H1 (cell line): ENCODE measurements at regions not wholly inside any gene's neighbourhood (a gene's known extent, or its start where the extent isn't known, plus 50 kb on each side); places are given as distances from the start of the nearest gene placed in this dataset.
A peak's percentile ranks its signal among the peaks of the same experiment; 100 is the strongest.

Source experiments
- CTCF ChIA-PET: fragments of 300-600 bp; sonication (Branson Sonifier 250); formaldehyde crosslinking; loops from one replicate; lab custom pipeline; 2021; ENCODE audit not compliant: partially characterized antibody; lab: Charles Lee
- POLR2A ChIA-PET: fragments of 300-600 bp; sonication (Branson Sonifier 250); formaldehyde crosslinking; loops from one replicate; lab custom pipeline; 2021; ENCODE audit warnings: inconsistent platforms; ENCODE audit not compliant: partially characterized antibody; lab: Charles Lee
- DNase-seq, 2 experiments: peaks; one replicate each; pipeline versions ENCODE4 v3.0.0 to v3.0.0-alpha.2; 2010 to 2022; ENCODE audit warnings: low spot score in 2 of 2, low read depth in 1 of 2, mixed read lengths in 1 of 2
- FAIRE-seq: peaks from 2 replicates; lab custom pipeline; 2011; peaks lifted over from hg19 to GRCh38; lab: Jason Lieb, UNC
- H2AFZ ChIP-seq: 2 replicates; pipeline ENCODE4 v1.8.1; 2012; ENCODE audit warnings: low read length, inconsistent platforms
- H2AK5ac ChIP-seq: 2 replicates; pipeline ENCODE4 v1.6.1; 2013; ENCODE audit warnings: low read depth, low read length
- H2BK120ac ChIP-seq: replicated peaks from 2 replicates; pipeline ENCODE3; 2013; ENCODE audit warnings: low read depth, low read length, inconsistent platforms
- H2BK12ac ChIP-seq: 2 replicates; pipeline ENCODE4 v1.6.1; 2013; ENCODE audit warnings: low read depth, low read length
- H2BK15ac ChIP-seq: 2 replicates; pipeline ENCODE4 v1.6.1; 2013; ENCODE audit warnings: low read length
- H2BK20ac ChIP-seq: 2 replicates; pipeline ENCODE4 v1.6.1; 2013; ENCODE audit warnings: low read length
- H2BK5ac ChIP-seq: 2 replicates; pipeline ENCODE4 v1.6.1; 2013; ENCODE audit warnings: low read depth, low read length
- H3K14ac ChIP-seq: 2 replicates; pipeline ENCODE4 v1.6.1; 2013; ENCODE audit warnings: inconsistent platforms; ENCODE audit not compliant: insufficient read length
- H3K18ac ChIP-seq: 2 replicates; pipeline ENCODE4 v1.6.1; 2013; ENCODE audit warnings: low read length; ENCODE audit errors: extremely low read depth
- H3K23ac ChIP-seq: 2 replicates; pipeline ENCODE4 v1.6.1; 2013; ENCODE audit warnings: inconsistent platforms; ENCODE audit not compliant: insufficient read length
- H3K23me2 ChIP-seq: 2 replicates; pipeline ENCODE4 v1.6.1; 2013; ENCODE audit warnings: low read depth, low read length
- H3K27ac ChIP-seq: 2 replicates; pipeline ENCODE4 v1.6.1; 2011; ENCODE audit warnings: low read depth, low read length, inconsistent platforms
- H3K27me3 ChIP-seq, 4 experiments: replicated peaks in 1 of 4; 1 replicate in 1 of 4; 2 replicates in 3 of 4; pipeline versions ENCODE4 v1.6.1 to v1.8.1; 2011 to 2013; ENCODE audit warnings: low read length in 3 of 4, mild to moderate bottlenecking in 3 of 4, inconsistent platforms in 2 of 4, mixed read lengths in 2 of 4, moderate library complexity in 1 of 4; ENCODE audit not compliant: control insufficient read depth in 3 of 4, insufficient read depth in 3 of 4; ENCODE audit errors: extremely low read depth in 1 of 4
- H3K36me3 ChIP-seq, 4 experiments: 2 replicates each; pipeline versions ENCODE4 v1.6.1 to v1.8.1; 2011 to 2013; ENCODE audit warnings: mild to moderate bottlenecking in 4 of 4, low read length in 3 of 4, moderate library complexity in 2 of 4, control low read depth in 1 of 4, inconsistent platforms in 1 of 4; ENCODE audit not compliant: insufficient read depth in 4 of 4, control insufficient read depth in 2 of 4
- H3K4ac ChIP-seq: replicated peaks from 2 replicates; pipeline ENCODE3; 2013; ENCODE audit warnings: low read length, low read depth, mixed read lengths, inconsistent platforms; ENCODE audit not compliant: insufficient read length
- H3K4me1 ChIP-seq, 4 experiments: replicated peaks in 1 of 4; 1 replicate in 1 of 4; 2 replicates in 3 of 4; pipeline versions ENCODE4 v1.6.1 to v1.8.1; 2011 to 2013; ENCODE audit warnings: low read length in 3 of 4, inconsistent platforms in 2 of 4, mixed read lengths in 1 of 4; ENCODE audit not compliant: insufficient read depth in 4 of 4, control insufficient read depth in 3 of 4
- H3K4me2 ChIP-seq, 2 experiments: 2 replicates each; pipeline versions ENCODE4 v1.6.1 to v1.8.1; 2011 to 2013; ENCODE audit warnings: low read depth in 2 of 2, low read length in 2 of 2, control low read depth in 1 of 2, inconsistent platforms in 1 of 2, mild to moderate bottlenecking in 1 of 2; ENCODE audit not compliant: insufficient read depth in 1 of 2
- H3K4me3 ChIP-seq, 4 experiments: fragments of 200-600, 300-600 bp in 1 of 4; sonication (generic), shearing (Covaris generic), sonication (Bioruptor Twin) in 1 of 4; 2 replicates each; pipeline versions ENCODE4 v1.5.1 to v1.8.1; 2011 to 2016; ENCODE audit warnings: low read length in 4 of 4, low read depth in 3 of 4, control low read depth in 2 of 4, inconsistent platforms in 2 of 4, mild to moderate bottlenecking in 2 of 4, mixed read lengths in 1 of 4, moderate library complexity in 1 of 4; ENCODE audit not compliant: insufficient read depth in 2 of 4; ENCODE audit errors: extremely low read depth in 1 of 4
- H3K56ac ChIP-seq: replicated peaks from 2 replicates; pipeline ENCODE3; 2013; ENCODE audit warnings: low read depth, mild to moderate bottlenecking, mixed read lengths, low read length, inconsistent platforms; ENCODE audit not compliant: insufficient read length
- H3K79me1 ChIP-seq: 2 replicates; pipeline ENCODE4 v1.6.1; 2013; ENCODE audit warnings: low read depth, low read length, control low read depth
- H3K79me2 ChIP-seq, 2 experiments: 2 replicates each; pipeline versions ENCODE4 v1.6.1 to v1.8.1; 2012 to 2013; ENCODE audit warnings: low read length in 2 of 2, mild to moderate bottlenecking in 2 of 2, inconsistent platforms in 1 of 2; ENCODE audit not compliant: insufficient read depth in 2 of 2, control insufficient read depth in 1 of 2
- H3K9ac ChIP-seq, 4 experiments: replicated peaks in 1 of 4; 1 replicate in 1 of 4; 2 replicates in 3 of 4; pipeline versions ENCODE4 v1.6.1 to v1.8.1; 2011 to 2013; ENCODE audit warnings: low read depth in 3 of 4, low read length in 3 of 4, control low read depth in 2 of 4, mild to moderate bottlenecking in 2 of 4, moderate library complexity in 2 of 4, inconsistent platforms in 1 of 4; ENCODE audit errors: extremely low read depth in 1 of 4
- H3K9me3 ChIP-seq, 2 experiments: 2 replicates each; pipeline versions ENCODE4 v1.6.1 to v1.8.1; 2012 to 2013; ENCODE audit warnings: mild to moderate bottlenecking in 2 of 2, moderate library complexity in 2 of 2, control low read depth in 1 of 2, inconsistent platforms in 1 of 2, low read depth in 1 of 2, low read length in 1 of 2, mixed read lengths in 1 of 2; ENCODE audit not compliant: insufficient read depth in 2 of 2
- H4K20me1 ChIP-seq, 2 experiments: replicated peaks in 1 of 2; 2 replicates each; pipeline versions ENCODE3 to v1.8.1; 2011 to 2013; ENCODE audit warnings: inconsistent platforms in 2 of 2, low read length in 2 of 2, mild to moderate bottlenecking in 1 of 2; ENCODE audit not compliant: insufficient read depth in 2 of 2, control insufficient read depth in 1 of 2
- H4K5ac ChIP-seq: 2 replicates; pipeline ENCODE4 v1.6.1; 2013; ENCODE audit warnings: low read length, low read depth, mixed read lengths, inconsistent platforms; ENCODE audit not compliant: insufficient read length
- H4K8ac ChIP-seq: 2 replicates; pipeline ENCODE4 v1.8.0; 2013; ENCODE audit warnings: mild to moderate bottlenecking, moderate library complexity, low read length, inconsistent platforms; ENCODE audit not compliant: insufficient read depth; ENCODE audit errors: extremely low read depth
- H4K91ac ChIP-seq: replicated peaks from 2 replicates; pipeline ENCODE3; 2013; ENCODE audit warnings: low read length, mixed read lengths, inconsistent platforms; ENCODE audit not compliant: insufficient read length
- BACH1 ChIP-seq: IDR thresholded peaks from 2 replicates; pipeline ENCODE4 v1.6.1; 2012; ENCODE audit warnings: low read length, improper control_type of control experiment
- CEBPB ChIP-seq: IDR thresholded peaks from 2 replicates; pipeline ENCODE4 v1.6.1; 2012; ENCODE audit warnings: low read depth, low read length
- CHD1 ChIP-seq: IDR thresholded peaks from 2 replicates; pipeline ENCODE4 v1.6.1; 2012; ENCODE audit warnings: low read depth, low read length, improper control_type of control experiment
- CREB1 ChIP-seq: IDR thresholded peaks from 2 replicates; pipeline ENCODE4 v1.6.1; 2012; ENCODE audit warnings: inconsistent platforms
- MAFK ChIP-seq: IDR thresholded peaks from 2 replicates; pipeline ENCODE4 v1.6.1; 2012; ENCODE audit warnings: low read depth, mild to moderate bottlenecking, improper control_type of control experiment, low read length
- TAF1 ChIP-seq: IDR thresholded peaks from 2 replicates; pipeline ENCODE4 v1.6.1; 2011; ENCODE audit warnings: mild to moderate bottlenecking, low read depth, low read length
- WGBS, 2 experiments: shearing (Covaris generic) in 1 of 2; methylation state at CpG; one replicate each; pipeline versions ENCODE4 v1.1.6 to v1.1.7; 2013 to 2015; ENCODE audit warnings: low lambda C conversion rate in 2 of 2, mixed read lengths in 2 of 2, inconsistent platforms in 1 of 2, low coverage in 1 of 2, missing lambda C conversion rate in 1 of 2; ENCODE audit not compliant: insufficient replicate concordance in 2 of 2, insufficient coverage in 1 of 2, insufficient read length in 1 of 2; ENCODE audit errors: extremely low coverage in 1 of 2, missing lambda C conversion rate in 1 of 2; 5-methylcytosine and 5-hydroxymethylcytosine counted together

DNA sequence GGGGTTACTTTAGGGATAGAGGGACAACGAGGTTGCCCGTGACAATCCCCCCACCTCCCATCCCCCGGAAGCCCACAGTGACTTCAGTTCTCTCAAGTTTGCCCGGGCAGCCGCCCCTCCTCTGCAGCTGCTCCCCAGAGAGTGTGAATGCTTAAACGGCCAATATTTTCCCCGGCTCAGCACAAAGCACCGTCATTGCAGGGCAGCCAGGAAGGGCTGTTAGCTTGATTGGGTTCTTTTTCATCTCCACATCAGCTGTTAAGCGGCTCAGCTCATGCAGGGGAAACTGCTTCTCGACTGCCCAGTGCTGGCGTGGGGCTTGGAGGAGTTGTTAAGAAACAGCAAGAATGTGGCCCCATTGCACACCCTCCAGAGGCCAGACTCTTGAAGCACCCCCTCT, 120.5 kb upstream of the NCOR2 start:
- H2BK120ac ChIP-seq = no peak overlapping the region
- H3K9ac ChIP-seq = no peak overlapping the region
- H3K36me3 ChIP-seq = no peaks in the 10 kb centered on the region
- CTCF ChIA-PET = interaction anchor here (0.6 to 1.7 kb wide), 5 partner anchors 14 to 316 kb away, joined by 3 read pairs; no protein-coding TSS in a partner anchor
- DNase-seq (no peak), FAIRE-seq (no peak)
- no peak overlapping the region for H3K14ac ChIP-seq
- H2BK12ac ChIP-seq = peak overlapping the region; percentile 1; the same call in 1 of the 2 replicates
- no peak overlapping the region for H3K4me2 ChIP-seq
- TF ChIP-seq BACH1 (no peak), TAF1 (no peak), CREB1 (no peak), CHD1 (no peak), CEBPB (no peak), MAFK (no peak)
- no peak overlapping the region for H4K91ac ChIP-seq
- POLR2A ChIA-PET = interaction anchor here (0.6 kb wide), 1 partner anchor 51 kb away, joined by 3 read pairs; no protein-coding TSS in a partner anchor
- no peak overlapping the region for H3K27ac ChIP-seq
- no peak overlapping the region for H4K5ac ChIP-seq
- H4K8ac ChIP-seq = no peak overlapping the region
- no peak overlapping the region for H3K4me3 ChIP-seq
- no peak overlapping the region; the same call in 1 of the 2 replicates for H2BK15ac ChIP-seq
- no peaks in the 10 kb centered on the region; a peak in 1 of 4 replicates for H3K9me3 ChIP-seq
- no peaks in the 10 kb centered on the region for H4K20me1 ChIP-seq
- H3K79me2 ChIP-seq = no peaks in the 10 kb centered on the region
- H3K79me1 ChIP-seq = no peaks in the 10 kb centered on the region
- peaks cover 0 to 2% (median 0%) of the 10 kb centered on the region in 4 experiments; a peak in 3 of 7 replicates for H3K4me1 ChIP-seq
- H2AK5ac ChIP-seq = no peak overlapping the region
- H2BK5ac ChIP-seq = no peak overlapping the region
- no peaks in the 10 kb centered on the region for H3K23me2 ChIP-seq
- H3K27me3 ChIP-seq = no peaks in the 10 kb centered on the region
- WGBS, 2 experiments = 88% methylated on average over 10 of the region's 11 CpGs; no CpG with 5 or more reads in 1 of the 2 experiments
- no peak overlapping the region for H3K4ac ChIP-seq
- H3K23ac ChIP-seq = no peak overlapping the region
- H2BK20ac ChIP-seq = no peak overlapping the region
- no peak overlapping the region; the same call in 1 of the 2 replicates for H2AFZ ChIP-seq
- H3K18ac ChIP-seq = no peak overlapping the region
- no peak overlapping the region for H3K56ac ChIP-seq
